Testis (tissue), 2 donors: ENCODE measurements at regions not wholly inside any gene's neighbourhood (a gene's known extent, or its start where the extent isn't known, plus 50 kb on each side); places are given as distances from the start of the nearest gene placed in this dataset.

Experiments
- DNase-seq: peaks from one replicate; pipeline ENCODE4 v3.0.0-alpha.2; 2019
- H3K27ac ChIP-seq, 2 donors: fragments of 200-600 bp; sonication (generic); one replicate each; pipeline ENCODE4 v1.5.1; 2019
- H3K27me3 ChIP-seq: fragments of 200-600 bp; sonication (generic); one replicate; pipeline ENCODE4 v1.5.1; 2019
- H3K36me3 ChIP-seq: fragments of 200-600 bp; sonication (generic); one replicate; pipeline ENCODE4 v1.5.1; 2017; ENCODE audit warnings: low read depth; ENCODE audit errors: missing control alignments
- H3K4me1 ChIP-seq: fragments of 200-600 bp; sonication (generic); one replicate; pipeline ENCODE4 v1.5.1; 2019
- H3K4me3 ChIP-seq, 2 donors: fragments of 200-600 bp; sonication (generic); one replicate each; pipeline ENCODE4 v1.5.1; 2017 to 2019
- H3K9me3 ChIP-seq: fragments of 200-600 bp; sonication (generic); one replicate; pipeline ENCODE4 v1.5.1; 2017
- POLR2A ChIP-seq: fragments of 450-650 bp; IDR thresholded peaks from one replicate; pipeline ENCODE4 v1.6.1; 2017; ENCODE audit warnings: antibody characterized with exemption, mild to moderate bottlenecking, moderate library complexity
- WGBS, 2 donors: methylation state at CpG; one replicate each; pipeline ENCODE4 v1.1.5; 2018; 5-methylcytosine and 5-hydroxymethylcytosine counted together
- intact Hi-C: fragments of 100-400 bp; cut with DNase I; formaldehyde crosslinking; loops from one replicate; pipeline ENCODE4 v1.15.1; 2023; ENCODE audit warnings: low total_unique reads
- TF ChIP-seq, protein P1 (sequence below), 3 experiments: fragments of 450-650 bp in 2 of 3; fragments of 200-600 bp in 1 of 3; sonication (generic) in 1 of 3; IDR thresholded peaks; one replicate each; pipeline ENCODE4 v1.5.1; 2016 to 2019; ENCODE audit warnings: antibody characterized with exemption in 3 of 3, mild to moderate bottlenecking in 2 of 3, moderate library complexity in 1 of 3

DNA sequence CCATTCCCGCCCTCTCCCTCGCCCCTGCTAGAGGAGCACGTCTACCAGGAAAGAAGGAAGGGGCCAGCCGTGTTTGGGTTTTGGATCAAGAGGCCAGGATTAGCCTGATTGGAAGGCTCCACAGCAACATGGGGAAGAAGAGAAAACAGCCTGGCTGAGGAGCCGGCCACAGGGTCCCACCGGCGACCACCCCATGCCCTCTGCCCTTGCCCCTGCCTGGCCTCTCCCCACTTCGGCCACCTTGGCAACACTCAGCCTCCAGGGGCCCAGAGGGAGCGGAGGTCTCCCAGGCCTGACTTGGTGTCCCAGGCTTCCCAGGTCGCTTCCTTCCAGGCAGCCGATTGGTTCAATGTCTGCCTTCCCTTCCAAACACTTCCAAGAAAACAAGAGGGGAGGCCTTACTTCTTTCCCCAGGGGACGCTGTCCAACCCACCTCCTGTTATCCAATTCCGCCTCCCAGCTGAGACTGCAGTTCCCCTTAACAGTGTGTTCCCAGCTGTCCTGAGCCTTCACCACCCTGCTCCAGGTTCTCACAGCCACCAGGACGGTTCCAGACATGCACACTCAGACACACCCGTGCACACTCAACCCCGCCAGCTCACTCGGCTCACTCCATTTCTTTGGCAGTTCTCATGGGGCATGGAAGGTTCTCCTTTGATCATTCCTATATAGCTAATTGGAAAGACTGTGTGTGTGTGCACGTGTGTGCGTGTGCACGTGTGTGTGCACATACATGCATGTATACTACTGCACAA lies 65.4 kb downstream of the RBFOX3 start:
- Histone ChIP-seq H3K9me3 (no peaks in the 10 kb centered on the region), H3K27me3 (no peaks in the 10 kb centered on the region), H3K36me3 (no peaks in the 10 kb centered on the region), H3K4me1 (no peaks in the 10 kb centered on the region), H3K4me3 (no peak overlapping the region), H3K27ac (no peak overlapping the region)
- DNase-seq = no peak
- 75 to 82% methylated on average over 20 of the region's 20 CpGs for WGBS, 2 donors
- TF ChIP-seq, protein P1, sequence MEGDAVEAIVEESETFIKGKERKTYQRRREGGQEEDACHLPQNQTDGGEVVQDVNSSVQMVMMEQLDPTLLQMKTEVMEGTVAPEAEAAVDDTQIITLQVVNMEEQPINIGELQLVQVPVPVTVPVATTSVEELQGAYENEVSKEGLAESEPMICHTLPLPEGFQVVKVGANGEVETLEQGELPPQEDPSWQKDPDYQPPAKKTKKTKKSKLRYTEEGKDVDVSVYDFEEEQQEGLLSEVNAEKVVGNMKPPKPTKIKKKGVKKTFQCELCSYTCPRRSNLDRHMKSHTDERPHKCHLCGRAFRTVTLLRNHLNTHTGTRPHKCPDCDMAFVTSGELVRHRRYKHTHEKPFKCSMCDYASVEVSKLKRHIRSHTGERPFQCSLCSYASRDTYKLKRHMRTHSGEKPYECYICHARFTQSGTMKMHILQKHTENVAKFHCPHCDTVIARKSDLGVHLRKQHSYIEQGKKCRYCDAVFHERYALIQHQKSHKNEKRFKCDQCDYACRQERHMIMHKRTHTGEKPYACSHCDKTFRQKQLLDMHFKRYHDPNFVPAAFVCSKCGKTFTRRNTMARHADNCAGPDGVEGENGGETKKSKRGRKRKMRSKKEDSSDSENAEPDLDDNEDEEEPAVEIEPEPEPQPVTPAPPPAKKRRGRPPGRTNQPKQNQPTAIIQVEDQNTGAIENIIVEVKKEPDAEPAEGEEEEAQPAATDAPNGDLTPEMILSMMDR (IDR thresholded peaks at IDR 0.05) = no peak
- no peak for TF ChIP-seq POLR2A
- intact Hi-C loops = no loop called here

GRCh38 chr17:79544142-79544914 lies 66.5 kb downstream of the RBFOX3 start:
- WGBS, 2 donors = 84 to 88% methylated on average over 19 of the region's 19 CpGs
- Histone ChIP-seq H3K4me3 (no peak overlapping the region), H3K9me3 (no peaks in the 10 kb centered on the region), H3K4me1 (no peaks in the 10 kb centered on the region), H3K27me3 (no peaks in the 10 kb centered on the region), H3K36me3 (no peaks in the 10 kb centered on the region), H3K27ac (no peak overlapping the region)
- DNase-seq = no peak
- intact Hi-C loops = no loop called here
- TF ChIP-seq, protein P1 (IDR thresholded peaks at IDR 0.05) = no peak
- TF ChIP-seq POLR2A = no peak

GRCh38 chr17:79543531-79543930 lies 67.3 kb downstream of the RBFOX3 start:
- WGBS, 2 donors = 34 to 40% methylated on average over 15 of the region's 15 CpGs
- intact Hi-C loops = no loop called here
- Histone ChIP-seq H3K4me1 (no peaks in the 10 kb centered on the region), H3K4me3 (no peak overlapping the region), H3K27me3 (no peaks in the 10 kb centered on the region), H3K9me3 (no peaks in the 10 kb centered on the region), H3K36me3 (no peaks in the 10 kb centered on the region), H3K27ac (no peak overlapping the region)
- DNase-seq = no peak
- TF ChIP-seq, protein P1 (IDR thresholded peaks at IDR 0.05) = no peak
- no peak for TF ChIP-seq POLR2A

- 86 to 91% methylated on average over 8 of the region's 8 CpGs for WGBS, 2 donors
- no peaks in the 10 kb centered on the region for H3K27me3 ChIP-seq
- no peak overlapping the region for H3K4me3 ChIP-seq
- H3K36me3 ChIP-seq = no peaks in the 10 kb centered on the region
- H3K9me3 ChIP-seq = no peaks in the 10 kb centered on the region
- H3K27ac ChIP-seq = no peak overlapping the region
- no peak for DNase-seq
- H3K4me1 ChIP-seq = no peaks in the 10 kb centered on the region
- intact Hi-C loops = no loop called here
- TF ChIP-seq, protein P1 (IDR thresholded peaks at IDR 0.05) = no peak
- TF ChIP-seq POLR2A = no peak
Observed at GRCh38 chr17:79542718-79543117, 68.1 kb downstream of the RBFOX3 start.
